Lower leg skin (tissue), 4 donors: ENCODE measurements at regions not wholly inside any gene's neighbourhood (a gene's known extent, or its start where the extent isn't known, plus 50 kb on each side); places are given as distances from the start of the nearest gene placed in this dataset.
"Not testable (repeated sequence)": the region's sequence is repeated elsewhere in the genome, so short reads cannot be mapped to it uniquely, and the experiment has no call there.

Experiments
- DNase-seq, 2 donors: peaks; one replicate each; pipeline ENCODE4 v3.0.0-alpha.2; 2019; ENCODE audit warnings: low spot score in 2 of 2
- H3K4me3 ChIP-seq: fragments of 200-600 bp; sonication (generic); 2 replicates; pipeline ENCODE4 v1.5.1; 2017; ENCODE audit warnings: mild to moderate bottlenecking, low read depth; ENCODE audit not compliant: poor library complexity, severe bottlenecking
- CTCF ChIP-seq, 3 donors: fragments of 450-650 bp; IDR thresholded peaks; one replicate each; pipeline ENCODE4 v1.5.1; 2016; ENCODE audit warnings: antibody characterized with exemption in 3 of 3, mild to moderate bottlenecking in 3 of 3, moderate library complexity in 2 of 3
- POLR2A ChIP-seq, 2 donors: fragments of 450-650 bp; IDR thresholded peaks; one replicate each; pipeline ENCODE4 v1.6.1; 2016 to 2017; ENCODE audit warnings: antibody characterized with exemption in 2 of 2, mild to moderate bottlenecking in 1 of 2, moderate library complexity in 1 of 2
- WGBS, 2 donors: methylation state at CpG; one replicate each; pipeline ENCODE4 v1.1.5; 2018; 5-methylcytosine and 5-hydroxymethylcytosine counted together
- intact Hi-C: fragments of 100-400 bp; cut with DNase I; formaldehyde crosslinking; loops from one replicate; pipeline ENCODE4 v1.15.0; 2023; ENCODE audit warnings: low total_unique reads

- DNase-seq, result no peak
- 8 to 16% methylated on average over 1 of the region's 1 CpG for WGBS, 2 donors
- no peak for TF ChIP-seq CTCF (IDR thresholded peaks at IDR 0.05)
- no peak for TF ChIP-seq POLR2A (IDR thresholded peaks at IDR 0.05)
- no peak overlapping the region for H3K4me3 ChIP-seq
- intact Hi-C loops, result no loop called here
Measured at GRCh38 chr14:52153939-52154338, 85.1 kb upstream of the NID2 start.

GRCh38 chr14:52150162-52150561 is 81.3 kb upstream of the NID2 start:
- no peak for DNase-seq
- 91 to 100% methylated on average over 2 of the region's 2 CpGs for WGBS, 2 donors
- intact Hi-C loops, result no loop called here
- no peak overlapping the region for H3K4me3 ChIP-seq
- no peak for TF ChIP-seq CTCF (IDR thresholded peaks at IDR 0.05)
- no peak for TF ChIP-seq POLR2A (IDR thresholded peaks at IDR 0.05)

DNA sequence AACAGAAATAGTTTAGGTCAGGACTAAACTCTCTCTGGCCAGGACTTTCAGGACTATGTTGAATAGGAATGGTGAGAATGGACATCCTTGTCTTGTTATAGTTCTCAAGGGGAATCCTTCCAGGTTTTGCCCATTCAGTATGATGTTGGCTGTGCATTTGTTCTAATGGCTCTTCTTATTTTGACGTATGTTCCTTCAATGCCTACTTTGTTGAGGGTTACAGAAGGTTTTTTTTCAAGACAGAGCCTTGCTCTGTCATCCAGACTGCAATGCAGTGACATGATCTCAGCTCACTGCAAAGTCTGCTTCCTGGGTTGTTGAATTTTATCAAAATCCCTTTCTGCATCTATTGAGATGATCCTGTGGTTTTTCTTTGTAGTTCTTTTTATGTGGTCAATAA is 79.5 kb upstream of the NID2 start:
- 74 to 82% methylated on average over 1 of the region's 1 CpG for WGBS, 2 donors
- TF ChIP-seq CTCF (IDR thresholded peaks at IDR 0.05), result no peak
- TF ChIP-seq POLR2A (IDR thresholded peaks at IDR 0.05), result no peak
- intact Hi-C loops, result no loop called here
- DNase-seq, result no peak
- H3K4me3 ChIP-seq, result no peak overlapping the region

GRCh38 chr14:52146504-52146903 is 77.6 kb upstream of the NID2 start:
- 13 to 20% methylated on average over 2 of the region's 2 CpGs for WGBS, 2 donors
- intact Hi-C loops, result no loop called here
- no peak for TF ChIP-seq POLR2A (IDR thresholded peaks at IDR 0.05)
- TF ChIP-seq CTCF (IDR thresholded peaks at IDR 0.05), result no peak

GRCh38 chr14:52144099-52144498 is 75.2 kb upstream of the NID2 start:
- intact Hi-C loops, DNase-seq, H3K4me3 ChIP-seq: not testable (repeated sequence)
- WGBS, 2 donors, result 87 to 96% methylated on average over 2 of the region's 2 CpGs

More at GRCh38 chr14:52146504-52146903, 77.6 kb upstream of the NID2 start:
- DNase-seq, result no peak
- no peak overlapping the region for H3K4me3 ChIP-seq

DNA sequence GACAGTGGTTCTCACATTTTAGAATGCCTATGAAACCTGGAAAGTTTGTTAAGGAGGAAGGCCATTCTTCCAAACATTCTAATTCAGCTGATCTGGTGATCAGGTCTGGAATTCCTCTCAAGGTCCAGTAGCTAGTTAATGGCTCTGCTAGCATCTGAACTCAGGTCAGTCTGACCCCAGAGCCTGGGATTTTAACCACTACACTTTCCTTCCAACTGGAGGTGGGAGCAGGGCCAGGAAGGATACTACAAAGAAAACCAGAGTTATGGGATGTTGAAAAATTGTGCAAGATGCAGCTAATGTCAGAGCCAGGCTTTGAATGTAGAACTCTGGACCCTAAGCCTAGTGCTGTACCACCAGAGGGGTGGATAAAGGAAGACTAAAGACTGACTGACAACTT is 73.6 kb upstream of the NID2 start:
- no peak for DNase-seq
- intact Hi-C loops, result no loop called here
- H3K4me3 ChIP-seq, result no peak overlapping the region
- TF ChIP-seq CTCF (IDR thresholded peaks at IDR 0.05) (no peak), POLR2A (IDR thresholded peaks at IDR 0.05) (no peak)
